AG09319 (cell line): ENCODE measurements at regions not wholly inside any gene's neighbourhood (a gene's known extent, or its start where the extent isn't known, plus 50 kb on each side); places are given as distances from the start of the nearest gene placed in this dataset.

Experiments used
- DNase-seq: peaks from one replicate; pipeline ENCODE4 v3.0.0-alpha.2; 2010; ENCODE audit warnings: low read depth; ENCODE audit errors: extremely low read depth
- TF ChIP-seq, protein P1 (sequence below): IDR thresholded peaks from 2 replicates; pipeline ENCODE4 v1.5.1; 2011; ENCODE audit warnings: low read depth, mild to moderate bottlenecking, inconsistent platforms, low read length, moderate library complexity

DNA sequence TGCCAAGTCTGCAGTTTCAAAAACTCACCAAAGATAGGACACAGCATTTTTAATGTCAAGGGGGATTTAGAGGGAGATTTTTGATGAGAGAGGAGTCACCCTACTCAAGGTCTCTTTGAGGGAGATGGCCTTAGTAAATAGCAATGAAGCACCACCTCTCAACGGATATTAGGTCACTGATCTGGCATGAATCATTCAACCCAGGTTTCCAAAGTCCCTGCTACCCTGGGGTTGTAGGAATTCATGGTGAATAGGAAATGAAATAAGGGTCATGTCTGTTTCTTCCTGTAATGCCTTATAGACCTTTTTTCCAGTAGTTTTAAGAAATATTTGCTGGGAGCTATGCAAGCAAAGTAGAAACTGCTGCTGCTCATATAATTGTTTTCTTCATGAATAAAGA lies 2154.9 kb downstream of the LRRC4C start:
- TF ChIP-seq, protein P1, sequence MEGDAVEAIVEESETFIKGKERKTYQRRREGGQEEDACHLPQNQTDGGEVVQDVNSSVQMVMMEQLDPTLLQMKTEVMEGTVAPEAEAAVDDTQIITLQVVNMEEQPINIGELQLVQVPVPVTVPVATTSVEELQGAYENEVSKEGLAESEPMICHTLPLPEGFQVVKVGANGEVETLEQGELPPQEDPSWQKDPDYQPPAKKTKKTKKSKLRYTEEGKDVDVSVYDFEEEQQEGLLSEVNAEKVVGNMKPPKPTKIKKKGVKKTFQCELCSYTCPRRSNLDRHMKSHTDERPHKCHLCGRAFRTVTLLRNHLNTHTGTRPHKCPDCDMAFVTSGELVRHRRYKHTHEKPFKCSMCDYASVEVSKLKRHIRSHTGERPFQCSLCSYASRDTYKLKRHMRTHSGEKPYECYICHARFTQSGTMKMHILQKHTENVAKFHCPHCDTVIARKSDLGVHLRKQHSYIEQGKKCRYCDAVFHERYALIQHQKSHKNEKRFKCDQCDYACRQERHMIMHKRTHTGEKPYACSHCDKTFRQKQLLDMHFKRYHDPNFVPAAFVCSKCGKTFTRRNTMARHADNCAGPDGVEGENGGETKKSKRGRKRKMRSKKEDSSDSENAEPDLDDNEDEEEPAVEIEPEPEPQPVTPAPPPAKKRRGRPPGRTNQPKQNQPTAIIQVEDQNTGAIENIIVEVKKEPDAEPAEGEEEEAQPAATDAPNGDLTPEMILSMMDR: no peak
- no peak for DNase-seq

DNA sequence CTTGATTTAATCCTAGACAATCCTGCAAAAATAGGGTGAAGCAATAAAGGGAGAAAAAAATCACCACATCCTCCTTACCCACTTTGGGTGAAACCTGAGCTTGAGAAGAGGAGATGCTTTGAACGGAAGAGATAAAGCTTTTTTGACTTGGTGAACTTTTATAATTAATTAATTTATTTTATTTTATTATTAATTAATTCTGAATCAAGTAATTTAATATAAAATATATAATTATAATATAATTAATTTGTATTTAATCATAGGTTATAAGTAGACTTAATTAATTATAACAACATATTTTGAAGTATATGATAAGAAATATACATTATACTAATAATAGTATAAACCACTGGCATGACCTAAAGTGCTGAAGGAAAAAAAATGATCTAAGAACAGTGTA lies 2164.8 kb downstream of the LRRC4C start:
- TF ChIP-seq, protein P1: no peak

DNA sequence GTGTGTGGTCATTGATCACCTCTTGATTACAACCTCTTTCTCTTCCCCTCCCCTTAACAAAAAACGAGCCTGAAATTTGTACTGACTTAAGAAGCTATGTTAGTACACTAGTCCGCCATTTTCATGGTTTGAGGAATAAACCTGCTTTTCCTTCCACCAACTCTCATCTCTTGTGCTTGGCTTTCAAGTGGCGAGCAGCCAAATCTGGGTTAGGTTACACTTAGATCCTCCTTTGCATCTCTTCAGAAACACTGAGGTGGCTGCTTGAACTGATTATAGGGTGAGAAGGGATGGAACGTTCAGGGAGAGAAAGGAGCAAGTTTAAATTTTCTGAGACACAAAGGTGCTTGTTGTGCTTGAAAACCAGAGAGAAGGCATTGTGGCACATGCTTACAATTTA lies 2171.4 kb downstream of the LRRC4C start:
- no peak for DNase-seq
- TF ChIP-seq, protein P1: no peak

More for the DNA sequence above, 2164.8 kb downstream of the LRRC4C start:
- no peak for DNase-seq

DNA sequence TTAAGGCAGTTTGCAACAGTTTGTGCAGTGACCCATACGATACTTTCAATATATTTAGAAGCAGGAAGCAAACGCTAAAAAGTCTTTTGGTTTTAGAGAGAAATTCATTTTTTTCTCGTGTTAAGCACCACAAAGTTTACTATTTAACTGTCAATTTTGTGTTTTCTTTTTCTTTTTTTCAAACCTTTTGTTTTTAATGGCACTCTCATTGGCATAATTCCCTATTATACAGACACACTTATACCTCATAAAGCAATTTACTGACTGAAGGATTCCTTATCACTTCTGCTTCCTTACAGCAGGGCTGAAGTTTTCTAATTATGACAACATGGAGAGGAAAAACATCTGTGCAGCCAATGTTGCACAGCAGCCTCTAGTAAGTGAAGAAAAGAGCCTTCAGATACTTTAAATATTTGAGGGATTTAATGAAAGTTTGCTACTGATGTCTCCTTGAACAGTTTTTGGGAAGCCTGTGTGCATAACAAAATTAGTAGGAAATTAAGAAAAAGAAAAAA lies 2191.2 kb downstream of the LRRC4C start:
- DNase-seq: no peak
- TF ChIP-seq, protein P1: no peak

DNA sequence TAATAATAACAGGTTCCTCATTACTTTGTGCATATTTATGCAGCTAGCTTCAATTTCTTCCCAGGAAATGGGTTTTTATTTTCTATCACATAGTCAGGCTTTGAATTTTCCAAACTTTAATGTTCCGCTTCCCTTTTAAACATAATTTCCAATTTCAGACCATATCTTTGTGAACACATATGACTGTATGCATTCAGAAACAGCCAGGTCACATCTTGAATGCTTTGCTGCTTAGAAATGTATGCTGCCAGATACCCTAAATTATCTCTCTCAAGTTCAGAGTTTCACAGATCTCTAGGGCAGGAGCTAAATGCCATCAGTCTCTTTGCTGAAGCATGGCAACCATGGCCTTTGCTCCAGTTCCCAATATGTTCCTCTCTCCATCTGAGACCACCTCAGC lies 2203.8 kb downstream of the LRRC4C start:
- no peak for DNase-seq
- TF ChIP-seq, protein P1: no peak

DNA sequence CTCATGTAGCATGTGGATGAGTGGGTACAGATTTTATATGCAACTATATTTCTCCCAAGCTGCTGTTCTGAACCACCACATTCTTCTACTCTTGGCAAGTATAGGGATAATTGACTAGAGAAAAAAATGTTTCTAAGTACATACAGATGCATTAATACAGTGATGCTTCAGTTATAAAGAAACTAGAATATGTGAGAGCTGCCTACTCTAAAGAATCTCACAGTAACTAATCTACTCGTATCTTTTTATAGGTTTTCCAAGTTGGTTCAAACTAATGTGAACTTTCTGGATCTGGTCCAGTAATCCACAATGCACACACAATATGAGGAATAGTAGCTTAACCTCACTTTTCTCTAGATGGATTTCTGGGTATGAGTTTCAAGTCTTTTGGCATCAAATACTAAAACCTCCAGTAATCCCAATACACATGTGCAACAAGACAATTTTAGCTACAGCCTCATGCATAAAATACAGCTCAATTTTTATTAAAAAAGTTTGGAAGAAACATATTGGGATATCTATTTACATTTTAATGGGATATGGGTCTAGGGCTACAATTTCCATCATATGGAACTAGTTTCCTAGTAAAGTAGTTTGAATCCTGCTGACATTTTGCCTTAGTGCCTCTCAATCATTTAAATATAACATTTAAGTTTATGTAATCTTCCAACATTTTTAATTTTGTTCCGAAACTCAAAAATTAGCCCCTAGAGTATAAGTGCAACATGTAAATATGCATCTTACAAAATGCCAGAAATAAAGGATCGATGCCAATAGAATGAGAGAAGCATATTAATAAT lies 2209.7 kb downstream of the LRRC4C start:
- TF ChIP-seq, protein P1: no peak
- DNase-seq: no peak

DNA sequence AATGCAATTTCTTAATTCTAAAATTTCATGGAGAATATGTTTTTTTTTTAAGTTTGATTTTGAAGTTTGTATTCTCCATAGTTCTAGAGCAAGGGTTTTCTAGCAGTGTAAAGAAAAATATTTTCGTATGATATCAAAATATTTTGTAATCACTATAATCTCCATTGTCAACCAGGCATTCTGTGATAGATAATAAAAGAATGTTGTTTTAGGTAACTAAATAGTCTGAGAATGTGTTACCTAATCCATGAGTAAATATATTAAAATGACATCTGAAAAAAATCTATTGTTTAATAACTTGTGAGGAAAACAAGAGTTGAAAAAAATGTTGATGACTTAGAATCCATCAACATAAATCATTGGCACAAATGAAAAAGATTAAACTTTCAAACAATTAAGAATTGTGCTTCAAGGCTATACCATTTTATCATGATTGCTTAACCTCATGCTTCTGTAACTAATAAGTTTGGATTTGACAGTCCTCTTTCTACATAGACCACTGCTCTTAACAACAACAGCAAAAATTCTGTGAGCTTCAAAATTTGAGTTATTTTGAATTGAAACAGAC lies 2211.8 kb downstream of the LRRC4C start:
- no peak for DNase-seq
- TF ChIP-seq, protein P1: no peak
